ENCODE measurements at regions not wholly inside any gene's neighbourhood (a gene's known extent, or its start where the extent isn't known, plus 50 kb on each side); places are given as distances from the start of the nearest gene placed in this dataset.

DNA sequence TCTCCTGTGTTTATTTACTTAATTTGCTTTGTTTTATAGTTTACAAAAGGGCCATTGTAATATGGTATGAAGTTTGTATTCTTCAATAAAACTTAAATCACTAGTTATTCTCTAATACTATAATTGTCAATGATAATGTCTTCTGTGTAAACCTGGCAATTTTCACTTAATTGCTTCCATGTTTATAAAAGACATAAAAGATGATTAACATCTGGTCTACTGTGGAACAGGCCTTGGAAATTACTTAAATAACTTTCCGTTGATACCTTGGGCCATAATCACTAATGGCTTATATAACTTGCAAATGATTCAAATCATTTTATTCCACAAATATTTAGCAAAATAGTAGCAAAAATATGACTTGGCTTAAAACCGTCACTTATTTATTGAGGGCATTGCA lies 743.8 kb downstream of the DSC3 start:
- DNase-seq = no peak

DNA sequence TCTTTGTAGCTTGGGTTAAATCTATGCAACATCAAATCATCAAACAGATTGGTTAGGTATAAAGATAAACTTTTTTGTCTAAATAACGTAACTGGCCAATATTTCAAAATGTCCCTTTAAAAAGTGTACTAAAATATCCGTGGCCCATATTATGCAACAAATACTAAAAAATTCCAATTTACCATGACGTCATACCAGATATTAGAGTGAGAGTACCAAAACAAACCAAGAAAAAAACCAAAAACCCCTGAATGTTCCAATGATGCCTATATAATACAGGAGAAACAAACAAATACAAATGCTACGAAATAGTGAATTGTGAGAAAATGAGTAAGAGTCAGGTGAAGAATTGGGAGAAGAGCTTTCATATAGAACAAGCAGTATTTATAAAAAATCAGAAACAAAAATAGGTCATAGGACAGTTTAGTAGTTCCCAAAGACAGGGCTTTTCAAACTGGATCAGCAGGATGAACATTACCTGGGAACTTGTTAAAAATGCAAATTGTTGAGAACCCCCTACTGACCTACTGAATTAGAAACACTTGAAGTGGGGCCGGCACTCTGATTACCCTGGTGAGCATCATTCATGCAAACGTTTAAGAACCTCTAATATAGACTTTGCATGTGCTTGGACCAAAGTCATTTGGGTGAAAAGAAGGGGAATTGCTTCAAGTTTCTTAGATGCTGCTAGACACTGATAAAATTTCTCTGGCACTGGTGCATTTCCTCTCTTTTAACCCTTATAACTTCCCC lies 753.7 kb downstream of the DSC3 start:
- DNase-seq = no peak

DNA sequence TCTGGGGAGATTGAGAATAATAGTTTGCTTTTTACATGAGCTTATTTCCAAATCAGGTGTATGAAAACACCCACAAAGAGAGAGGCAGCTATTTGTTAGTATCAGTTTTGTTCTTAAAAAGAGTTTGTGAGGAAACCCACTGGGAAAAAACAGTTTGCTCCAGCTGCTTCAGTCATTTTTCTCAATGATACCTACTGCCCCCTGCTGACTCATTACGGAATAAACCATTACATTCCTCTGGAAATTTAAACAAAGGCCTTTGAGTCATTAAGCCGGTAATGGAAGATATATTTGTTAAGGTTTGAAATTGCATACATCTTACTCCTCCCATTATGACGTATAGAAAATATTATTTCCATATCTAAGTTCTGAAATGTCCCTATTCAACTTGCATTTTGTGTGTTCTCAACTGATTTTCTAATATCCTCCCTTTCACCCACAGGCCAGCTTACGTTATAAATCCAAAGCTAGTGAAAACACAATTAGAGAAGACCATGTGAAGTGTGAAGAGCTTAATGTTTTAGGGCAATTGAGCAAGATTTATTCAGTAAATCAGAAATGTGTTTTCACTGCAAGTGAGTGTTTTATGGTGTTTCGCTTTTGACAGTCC lies 761.6 kb downstream of the DSC3 start:
- peak; percentile 65 for DNase-seq

DNA sequence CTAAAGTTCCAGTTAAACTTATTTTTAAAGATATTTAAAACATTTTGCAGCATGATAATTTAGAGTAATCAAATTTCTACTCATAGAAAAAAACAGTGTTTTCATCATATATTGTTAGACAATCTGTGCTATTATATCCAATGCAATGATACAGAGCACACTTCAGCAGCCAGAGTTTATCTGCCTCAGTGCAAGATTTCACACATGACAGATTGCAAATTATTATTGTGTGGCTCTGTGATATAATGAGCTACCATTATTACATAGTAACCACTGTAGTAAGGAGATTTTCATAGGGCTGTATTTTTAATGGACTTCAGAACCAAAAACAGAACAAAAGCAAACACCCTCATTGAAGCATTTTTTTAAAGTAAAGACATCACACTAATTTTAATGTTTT lies 762.4 kb downstream of the DSC3 start:
- no peak for DNase-seq

DNA sequence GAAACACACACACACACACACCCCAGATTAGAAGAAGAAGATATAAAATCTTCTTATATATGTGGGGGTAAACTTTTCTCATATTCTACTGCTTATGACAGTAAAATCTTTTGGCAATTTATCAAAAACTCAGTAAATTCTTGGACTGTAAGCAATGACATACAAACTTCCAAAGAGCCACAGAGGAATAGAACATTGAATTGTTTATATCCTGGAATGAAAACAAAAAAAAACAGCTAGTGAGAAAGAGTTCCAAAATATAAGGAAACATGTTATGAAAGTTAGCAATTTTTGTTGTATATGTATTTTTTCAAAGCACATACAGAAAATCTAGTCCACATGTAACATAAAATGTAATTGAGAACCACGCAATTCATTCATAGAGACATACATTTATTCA lies 764.9 kb downstream of the DSC3 start:
- DNase-seq = no peak

DNA sequence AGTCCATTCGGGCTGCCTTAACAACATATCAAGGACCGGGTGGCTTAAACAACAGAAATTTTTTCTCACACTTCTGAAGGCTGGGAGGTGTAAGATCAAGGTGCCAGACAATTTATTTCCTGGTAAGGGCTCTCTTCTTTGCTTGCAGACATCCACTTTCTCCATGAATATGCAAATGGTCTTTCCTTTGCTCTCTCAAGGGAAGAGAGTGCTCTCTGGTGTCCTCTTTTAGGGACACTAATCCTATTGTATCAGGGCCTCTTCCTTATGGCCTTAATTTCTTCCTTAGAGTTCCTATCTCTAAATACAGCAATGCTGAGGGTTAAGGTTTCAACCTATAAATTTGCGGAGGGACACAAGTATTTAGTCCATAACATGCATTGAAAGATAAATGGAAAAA lies 770.8 kb downstream of the DSC3 start:
- no peak for DNase-seq

DNA sequence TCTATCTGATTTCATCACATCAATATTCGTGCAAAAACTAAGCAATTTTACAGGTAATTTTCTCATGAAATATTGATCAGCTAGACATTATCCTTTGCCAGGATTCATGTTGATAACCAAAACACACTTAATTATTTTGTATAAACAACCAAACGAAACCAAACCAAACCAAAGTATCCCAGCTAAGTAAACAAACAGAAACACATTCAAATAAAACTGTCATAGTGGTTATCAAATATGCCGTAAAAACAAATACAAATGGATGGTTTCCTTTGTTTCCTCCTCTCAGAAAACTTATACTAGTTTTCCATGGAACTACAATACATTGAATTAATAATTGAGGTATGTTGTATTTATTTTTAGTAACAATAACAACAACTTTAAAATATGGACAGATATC lies 777.4 kb downstream of the DSC3 start:
- DNase-seq = no peak

DNA sequence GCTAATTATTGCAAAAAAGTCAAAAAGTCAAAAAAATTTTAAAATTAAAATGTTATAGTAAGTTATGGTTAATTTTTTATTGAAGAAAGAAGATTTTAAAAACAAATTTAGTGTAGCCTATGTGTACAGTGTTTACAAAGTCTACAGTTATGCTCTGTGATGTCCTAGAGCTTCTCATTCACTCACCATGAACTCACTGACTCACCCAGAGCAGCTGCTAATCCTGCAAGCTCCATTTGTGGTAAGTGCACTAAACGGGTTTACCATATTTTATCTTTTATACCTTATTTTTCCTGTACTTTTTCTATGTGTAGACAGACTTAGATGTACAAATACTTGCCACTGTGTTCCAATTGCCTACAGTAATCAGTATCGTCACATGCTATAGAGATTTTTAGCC lies 788.2 kb downstream of the DSC3 start:
- DNase-seq = no peak

DNA sequence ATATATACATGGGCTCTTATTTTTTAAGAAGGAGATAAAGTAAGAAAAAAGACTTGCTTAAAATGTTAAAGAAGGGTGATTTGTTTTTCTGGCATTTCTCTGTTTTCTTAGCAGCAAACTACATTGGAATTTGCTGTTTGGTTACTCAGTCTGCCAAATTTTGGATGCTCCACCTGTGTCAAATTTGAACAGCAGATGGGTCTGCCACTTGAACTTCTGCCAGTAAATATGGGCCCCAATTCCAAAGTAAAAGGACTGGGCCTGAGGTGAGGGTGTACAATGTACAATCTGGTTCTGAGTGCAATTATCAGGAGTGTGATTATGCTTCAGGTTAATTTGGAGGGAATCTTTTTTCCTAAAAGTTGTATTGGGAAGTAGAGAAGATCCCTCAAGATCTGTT lies 794.5 kb downstream of the DSC3 start:
- no peak for DNase-seq

DNA sequence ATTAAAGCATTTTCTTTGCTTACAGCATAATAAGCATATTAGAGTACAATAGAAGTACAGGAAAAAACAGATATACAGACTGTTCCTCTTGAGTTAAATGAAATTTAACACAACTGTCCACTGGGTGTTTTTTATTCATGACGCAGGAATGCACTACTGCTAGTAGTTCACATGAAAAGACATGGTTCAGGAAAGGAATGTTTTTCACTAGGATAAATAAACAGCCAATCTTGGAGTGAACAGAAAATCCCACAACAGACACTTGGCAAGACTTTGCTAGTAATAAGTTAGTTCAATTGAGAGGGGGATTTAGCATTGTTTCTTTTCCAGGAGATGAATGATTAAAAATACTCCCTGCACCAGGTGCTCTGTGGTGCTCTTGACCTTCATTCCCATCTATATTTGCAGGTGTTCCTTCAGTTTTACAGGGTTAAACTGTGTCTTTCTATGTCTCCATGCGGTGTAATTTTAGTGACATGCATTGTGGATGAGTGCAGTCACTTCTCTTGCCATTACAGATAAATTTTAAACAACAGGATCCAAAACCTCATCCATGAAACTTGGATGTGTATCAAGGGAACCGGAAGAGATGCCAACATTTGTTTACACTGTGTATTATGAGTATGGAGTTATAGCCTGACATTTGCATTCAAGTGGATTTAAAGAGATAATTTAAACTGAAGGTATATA lies 796.6 kb downstream of the DSC3 start:
- DNase-seq = no peak

DNA sequence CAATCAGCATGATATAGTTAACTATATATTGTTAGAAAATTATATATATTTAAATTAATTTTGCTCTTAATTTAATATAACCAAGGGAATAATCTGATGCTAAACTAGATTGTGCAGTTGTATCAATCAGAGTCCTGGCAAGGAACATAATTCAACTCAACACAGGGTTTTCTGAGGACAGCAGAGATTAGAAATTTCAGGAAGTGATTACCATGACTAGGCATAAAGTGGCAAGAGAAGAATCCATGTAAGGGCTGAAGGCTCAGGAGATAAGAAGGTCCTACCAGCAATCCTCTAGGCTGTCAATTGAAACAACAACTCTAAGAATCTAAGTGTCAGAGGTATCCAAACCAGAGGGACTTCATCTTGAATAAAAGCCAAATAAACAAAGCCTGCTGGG lies 807.8 kb downstream of the DSC3 start:
- no peak for DNase-seq

DNA sequence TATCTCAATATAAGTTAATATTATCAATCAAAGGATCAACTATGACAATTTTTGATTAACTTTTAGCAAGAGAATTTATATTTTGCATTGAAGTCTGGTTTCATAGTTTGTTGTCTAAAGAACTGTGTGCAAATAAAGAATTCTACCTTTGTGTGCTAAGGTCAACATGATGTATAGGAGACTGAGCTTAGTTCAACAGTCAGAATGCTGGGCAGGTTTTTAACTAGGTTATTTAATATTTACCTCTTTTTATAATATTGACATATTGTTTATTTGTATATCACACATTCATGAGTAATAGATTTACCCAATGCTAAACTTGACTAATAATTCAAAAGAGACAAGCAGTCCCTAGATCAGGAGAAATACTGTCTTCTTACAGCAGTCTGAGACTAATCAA lies 831.4 kb downstream of the DSC3 start:
- no peak for DNase-seq

DNA sequence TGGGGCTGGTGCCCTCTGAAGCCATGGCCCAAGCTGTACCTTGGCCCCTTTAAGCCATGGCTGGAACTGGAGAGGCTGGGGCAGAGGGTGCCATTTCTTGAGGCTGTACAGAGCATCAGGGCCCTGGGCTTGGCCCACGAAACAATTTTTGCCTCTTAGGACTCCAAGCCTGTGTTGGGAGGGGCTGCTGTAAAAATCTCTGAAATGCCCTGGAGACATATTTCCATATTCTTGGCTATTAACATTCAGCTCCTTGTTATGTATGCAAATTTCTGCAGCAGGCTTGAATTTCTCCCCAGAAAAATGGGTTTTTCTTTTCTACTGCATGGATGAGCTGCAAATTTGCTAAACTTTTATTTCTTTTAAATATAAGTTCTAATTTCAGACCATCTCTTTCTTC lies 834.0 kb downstream of the DSC3 start:
- DNase-seq = no peak

DNA sequence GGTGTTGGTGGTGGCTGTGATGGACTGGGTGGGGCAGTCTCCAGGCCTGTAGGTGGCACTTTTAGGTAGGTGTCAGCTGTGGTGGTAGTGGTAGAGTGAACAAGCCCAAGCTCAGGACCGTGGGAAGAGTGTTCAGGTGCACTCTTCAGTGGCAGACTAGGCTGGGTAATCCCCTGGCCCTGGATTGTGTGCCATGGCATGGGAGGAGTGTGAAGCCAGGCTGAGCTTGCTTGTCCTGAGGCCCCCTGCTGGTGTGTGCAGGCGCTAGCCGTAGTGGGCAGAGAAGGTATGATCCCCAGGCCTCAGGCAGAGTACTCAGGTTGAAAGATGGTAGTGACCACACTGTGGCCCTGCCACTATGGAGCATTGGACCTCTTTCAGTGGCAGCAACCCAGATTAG lies 850.3 kb downstream of the DSC3 start:
- no peak for DNase-seq

DNA sequence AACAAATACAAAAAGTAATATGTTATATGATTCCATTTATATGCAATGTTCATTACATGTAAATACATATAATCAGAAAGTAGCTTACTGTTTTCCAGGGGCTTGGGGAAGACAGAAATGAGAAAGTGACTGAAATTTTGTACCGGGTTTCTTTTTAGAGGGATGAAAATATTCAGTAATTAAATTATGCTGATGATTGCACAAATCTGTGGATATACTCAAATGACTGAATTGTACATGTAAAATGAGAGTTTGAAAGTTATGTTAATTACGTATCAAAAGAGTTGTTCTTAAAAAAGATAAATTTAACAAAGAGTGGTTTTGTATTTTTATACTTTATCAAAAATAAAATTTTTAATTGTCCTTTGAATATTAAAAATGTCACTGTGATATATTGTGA lies 856.3 kb downstream of the DSC3 start:
- DNase-seq = no peak

DNA sequence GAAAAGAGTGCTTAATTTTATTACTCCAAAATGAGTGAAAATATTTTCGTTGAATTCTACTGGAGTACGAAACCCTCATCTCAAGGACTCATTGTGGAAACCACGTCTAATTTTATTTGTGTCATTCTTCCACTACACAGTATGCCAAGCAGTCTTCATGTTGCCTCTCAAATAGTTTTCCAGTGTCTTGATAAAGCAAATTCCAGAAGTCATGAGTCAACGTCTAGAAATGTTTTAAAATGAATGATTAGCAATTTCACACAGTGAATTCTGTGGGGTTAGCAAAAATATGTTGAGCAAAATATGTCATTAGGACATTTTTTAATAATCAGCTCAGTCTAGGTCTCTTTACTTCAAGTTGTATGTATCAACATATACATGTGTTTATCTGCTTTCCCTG lies 865.5 kb downstream of the DSC3 start:
- DNase-seq = peak; percentile 37

DNA sequence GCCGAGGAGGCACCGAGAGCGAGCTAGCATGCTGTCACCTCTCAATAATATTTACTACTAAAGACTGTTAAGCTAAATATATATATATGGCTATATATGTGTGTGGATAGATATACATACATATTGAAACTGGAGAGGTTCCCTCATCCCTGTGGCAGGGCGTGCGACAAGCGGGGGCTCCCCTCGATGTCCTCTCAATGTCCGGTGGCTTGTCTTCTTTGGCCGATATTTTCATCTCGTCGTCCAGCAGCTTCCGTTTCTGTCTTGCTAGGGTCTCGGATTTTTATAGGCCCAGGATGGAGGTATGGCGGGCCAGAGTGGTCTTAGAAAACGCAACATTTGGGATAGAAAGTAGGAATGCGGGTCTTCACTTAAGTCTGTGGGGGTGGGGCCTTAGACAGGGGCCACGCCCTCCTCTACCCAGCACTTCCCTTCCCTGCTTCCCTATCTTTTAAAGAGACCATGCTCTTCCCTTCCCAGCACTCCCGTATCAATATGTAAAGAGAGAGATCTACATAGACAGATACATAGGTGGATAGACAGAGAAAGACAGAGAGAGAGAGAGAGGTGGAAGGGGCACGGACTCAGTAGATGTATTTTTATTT lies 866.8 kb downstream of the DSC3 start:
- DNase-seq = no peak

DNA sequence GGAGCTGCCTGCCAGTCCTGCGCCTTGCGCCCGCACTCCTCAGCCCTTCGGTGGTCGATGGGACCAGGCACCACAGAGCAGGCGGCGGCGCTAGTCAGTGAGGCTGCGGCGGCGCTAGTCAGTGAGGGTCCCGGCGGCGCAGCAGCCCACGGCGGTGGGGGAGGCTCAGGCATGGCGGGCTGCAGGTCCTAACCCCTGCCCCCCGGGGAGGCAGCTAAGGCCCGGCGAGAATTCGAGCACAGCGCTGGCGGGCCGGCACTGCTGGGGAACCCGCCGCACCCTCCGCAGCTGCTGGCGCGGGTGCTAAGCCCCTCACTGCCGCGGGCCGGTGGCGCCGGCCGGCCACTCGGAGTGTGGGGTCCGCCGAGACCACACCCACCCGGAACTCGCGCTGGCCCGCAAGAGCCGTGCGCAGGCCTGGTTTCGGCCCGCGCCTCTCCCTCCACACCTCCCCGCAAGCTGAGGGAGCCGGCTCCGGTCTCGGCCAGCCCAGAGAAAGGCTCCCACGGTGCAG lies 867.4 kb downstream of the DSC3 start:
- DNase-seq = no peak

DNA sequence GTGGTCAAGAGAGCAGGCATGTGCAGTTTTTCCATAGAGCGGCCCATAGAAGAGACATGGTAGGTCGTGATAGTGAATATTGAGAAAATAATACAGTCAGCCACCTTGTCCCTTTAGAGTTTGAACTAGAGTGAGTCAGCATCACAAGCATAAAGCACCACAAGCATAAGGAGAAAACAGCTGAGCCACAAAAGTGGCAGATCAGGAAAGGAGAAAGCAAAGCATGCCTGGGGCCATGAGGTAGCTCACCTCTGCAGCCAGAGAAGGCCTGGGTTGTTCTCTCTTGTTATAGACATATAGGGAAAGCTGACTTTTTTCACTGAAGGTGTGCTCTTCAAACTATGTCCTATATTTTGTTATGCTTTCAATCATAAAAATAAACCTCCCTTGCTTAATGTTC lies 879.0 kb downstream of the DSC3 start:
- no peak for DNase-seq

DNA sequence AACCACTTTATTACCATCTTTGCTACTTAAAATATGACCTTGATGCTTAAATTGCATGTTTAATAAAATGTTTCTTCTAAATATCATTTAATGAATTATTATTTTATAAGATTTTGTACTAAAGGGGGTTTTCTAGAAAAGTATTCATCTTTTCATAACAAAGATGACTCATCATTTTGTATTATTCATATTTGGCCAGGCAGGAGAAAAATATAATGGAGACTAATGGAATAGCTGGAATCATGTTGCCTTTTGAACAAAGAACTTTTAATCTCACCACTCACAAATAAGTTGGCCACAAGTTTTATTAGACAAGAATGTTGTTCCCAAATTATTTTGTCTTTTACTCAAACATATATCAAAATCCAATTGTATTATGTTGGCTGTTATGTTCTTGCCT lies 882.4 kb downstream of the DSC3 start:
- DNase-seq = no peak

DNA sequence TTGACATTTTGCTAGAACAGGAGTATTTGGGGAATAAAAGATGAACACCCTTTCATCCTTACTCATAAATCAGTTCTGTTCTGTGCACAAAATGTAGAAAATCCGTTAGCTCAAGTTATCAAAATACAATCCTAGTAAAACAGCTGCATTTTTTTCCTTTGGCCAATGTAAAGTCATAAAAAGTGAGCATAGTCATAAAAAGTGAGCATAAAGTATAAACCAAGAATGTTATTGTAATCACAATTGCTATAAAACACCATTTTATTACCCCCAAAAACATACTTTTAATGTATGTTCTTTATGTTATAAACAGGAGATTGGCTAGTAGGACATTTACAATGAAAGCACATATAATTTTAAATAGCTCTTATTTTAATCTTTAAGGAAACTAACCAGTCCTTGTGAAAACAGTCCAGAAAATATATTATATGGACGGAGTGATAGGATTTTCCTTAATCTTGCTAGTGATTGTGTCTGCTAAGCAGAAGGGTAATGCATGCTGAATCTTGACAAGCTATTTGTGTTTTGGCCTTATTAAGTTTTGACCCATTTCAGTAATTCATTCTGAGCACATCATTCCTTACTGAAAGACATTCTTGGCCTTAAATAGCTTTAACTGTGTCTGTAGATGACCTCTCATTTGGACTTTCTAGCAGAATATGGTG lies 891.8 kb downstream of the DSC3 start:
- DNase-seq = no peak

DNA sequence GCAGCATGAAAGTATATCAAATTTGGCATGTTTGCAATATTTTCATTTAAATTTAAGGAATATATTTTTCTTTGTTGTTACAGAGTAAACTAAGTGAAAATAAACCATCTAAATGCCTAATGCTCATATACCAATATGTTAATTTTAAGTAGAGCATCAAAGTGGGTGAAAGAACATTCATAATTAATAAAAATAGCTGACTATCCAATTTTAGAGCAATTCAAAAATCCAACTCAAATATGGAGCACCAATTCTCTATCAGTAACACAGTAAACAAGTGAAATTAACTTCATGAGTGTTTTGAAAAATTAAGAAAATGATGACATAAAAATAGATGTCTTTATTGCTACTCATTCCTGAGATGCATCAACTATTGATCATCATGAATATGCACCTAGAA lies 893.0 kb downstream of the DSC3 start:
- DNase-seq = no peak

DNA sequence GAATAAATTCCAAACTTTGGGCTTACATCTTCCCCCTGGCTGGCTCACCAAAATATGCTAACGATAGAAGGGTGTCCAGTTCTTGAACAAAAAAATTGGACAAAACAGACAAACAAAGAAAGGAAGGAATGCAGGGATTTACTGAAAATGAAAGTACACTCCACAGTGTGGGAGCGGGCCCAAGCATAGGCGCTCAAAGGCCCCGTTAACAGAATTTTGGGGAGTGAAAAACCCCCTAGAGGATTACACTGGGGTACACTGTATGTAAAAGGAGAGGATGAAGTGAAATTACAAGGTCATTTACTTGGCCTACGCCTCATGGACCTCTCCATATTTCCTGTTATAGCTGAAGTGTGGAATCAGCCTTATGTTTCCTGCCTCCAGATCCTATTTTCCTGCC lies 899.7 kb downstream of the DSC3 start:
- DNase-seq = no peak
